Stomach (tissue), 8 donors: ENCODE measurements at regions not wholly inside any gene's neighbourhood (a gene's known extent, or its start where the extent isn't known, plus 50 kb on each side); places are given as distances from the start of the nearest gene placed in this dataset.
A peak's percentile ranks its signal among the peaks of the same experiment; 100 is the strongest.

Experiments used
- DNase-seq, 2 donors: peaks; one replicate each; pipeline versions ENCODE4 v3.0.0 to v3.0.0-alpha.2; 2013 to 2019
- H3K27ac ChIP-seq, 5 donors: fragments of 200-600 bp in 4 of 5; sonication (generic) in 4 of 5; one replicate each; pipeline ENCODE4 v1.5.1; 2013 to 2019; ENCODE audit warnings: mild to moderate bottlenecking in 1 of 5, moderate library complexity in 1 of 5
- H3K27me3 ChIP-seq, 3 donors: fragments of 200-600 bp; sonication (generic); one replicate each; pipeline ENCODE4 v1.5.1; 2017 to 2019; ENCODE audit warnings: mixed run types in 1 of 3
- H3K36me3 ChIP-seq, 4 donors: fragments of 200-600 bp; sonication (generic); 1 replicate in 3 of 4; 2 replicates in 1 of 4; pipeline ENCODE4 v1.5.1; 2016 to 2019
- H3K4me1 ChIP-seq, 4 donors: fragments of 200-600 bp; sonication (generic); one replicate each; pipeline ENCODE4 v1.5.1; 2016 to 2019
- H3K4me3 ChIP-seq, 4 donors: fragments of 200-600 bp; sonication (generic) in 3 of 4; one replicate each; pipeline ENCODE4 v1.5.1; 2016 to 2019; ENCODE audit warnings: mild to moderate bottlenecking in 1 of 4
- H3K9me3 ChIP-seq, 4 donors: fragments of 200-600 bp; sonication (generic); one replicate each; pipeline ENCODE4 v1.5.1; 2016 to 2019
- EP300 ChIP-seq: sonication (generic); formaldehyde crosslinking; IDR thresholded peaks from one replicate; pipeline ENCODE4 v1.6.1; 2017; ENCODE audit warnings: antibody characterized with exemption
- POLR2A ChIP-seq, 4 donors: fragments of 450-650 bp; IDR thresholded peaks; one replicate each; pipeline ENCODE4 v1.6.1; 2016; ENCODE audit warnings: antibody characterized with exemption in 4 of 4, control low read depth in 2 of 4, mild to moderate bottlenecking in 1 of 4, moderate library complexity in 1 of 4
- POLR2AphosphoS5 ChIP-seq, 3 donors: sonication (generic); formaldehyde crosslinking; IDR thresholded peaks; one replicate each; pipeline ENCODE4 v1.6.1; 2016; ENCODE audit warnings: antibody characterized with exemption in 3 of 3
- WGBS, 5 donors: extraction: QIAGEN DNeasy Blood & Tissue Kit in 3 of 5; methylation state at CpG; one replicate each; pipeline versions ENCODE4 v1.1.5 to v1.1.7; 2013 to 2018; 5-methylcytosine and 5-hydroxymethylcytosine counted together
- intact Hi-C: fragments of 100-400 bp; cut with DNase I; formaldehyde crosslinking; loops from one replicate; pipeline ENCODE4 v1.15.1; 2023; ENCODE audit warnings: low total_unique reads
- TF ChIP-seq, protein P1 (sequence below), 7 experiments: fragments of 450-650 bp in 4 of 7; fragments of 200-600 bp in 3 of 7; sonication (generic) in 3 of 7; IDR thresholded peaks; one replicate each; pipeline ENCODE4 v1.5.1; 2016 to 2019; ENCODE audit warnings: antibody characterized with exemption in 7 of 7, control low read depth in 2 of 7, mild to moderate bottlenecking in 1 of 7
- donor health status: healthy with polysubstance abuse.
- donor health status: Bipolar disorder and iron deficiency.
- donor health status: healthy.

DNA sequence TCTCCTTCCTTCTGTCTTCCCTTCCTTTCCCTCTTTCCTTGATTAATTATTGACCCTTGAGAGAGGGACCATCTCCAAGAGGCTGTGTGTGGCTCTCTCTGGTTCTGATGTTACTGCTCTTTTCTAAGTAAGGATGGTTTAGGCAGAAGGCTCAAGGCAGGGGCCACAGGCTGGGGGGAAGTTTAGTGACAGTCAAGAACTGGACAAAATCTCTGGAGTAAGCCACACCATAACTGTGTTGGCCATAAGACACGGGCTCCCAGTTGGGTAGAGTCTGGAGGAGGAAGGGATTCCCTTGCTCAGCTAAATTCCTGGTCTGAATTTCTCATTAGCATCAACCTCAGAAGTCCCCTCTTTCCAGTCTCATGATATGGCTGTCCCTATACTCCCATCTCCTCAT is 74.7 kb downstream of the BUD13 start:
- no peak for TF ChIP-seq EP300
- TF ChIP-seq, protein P1, sequence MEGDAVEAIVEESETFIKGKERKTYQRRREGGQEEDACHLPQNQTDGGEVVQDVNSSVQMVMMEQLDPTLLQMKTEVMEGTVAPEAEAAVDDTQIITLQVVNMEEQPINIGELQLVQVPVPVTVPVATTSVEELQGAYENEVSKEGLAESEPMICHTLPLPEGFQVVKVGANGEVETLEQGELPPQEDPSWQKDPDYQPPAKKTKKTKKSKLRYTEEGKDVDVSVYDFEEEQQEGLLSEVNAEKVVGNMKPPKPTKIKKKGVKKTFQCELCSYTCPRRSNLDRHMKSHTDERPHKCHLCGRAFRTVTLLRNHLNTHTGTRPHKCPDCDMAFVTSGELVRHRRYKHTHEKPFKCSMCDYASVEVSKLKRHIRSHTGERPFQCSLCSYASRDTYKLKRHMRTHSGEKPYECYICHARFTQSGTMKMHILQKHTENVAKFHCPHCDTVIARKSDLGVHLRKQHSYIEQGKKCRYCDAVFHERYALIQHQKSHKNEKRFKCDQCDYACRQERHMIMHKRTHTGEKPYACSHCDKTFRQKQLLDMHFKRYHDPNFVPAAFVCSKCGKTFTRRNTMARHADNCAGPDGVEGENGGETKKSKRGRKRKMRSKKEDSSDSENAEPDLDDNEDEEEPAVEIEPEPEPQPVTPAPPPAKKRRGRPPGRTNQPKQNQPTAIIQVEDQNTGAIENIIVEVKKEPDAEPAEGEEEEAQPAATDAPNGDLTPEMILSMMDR (IDR thresholded peaks at IDR 0.05) = no peak
- TF ChIP-seq POLR2A (IDR thresholded peaks at IDR 0.05) = no peak
- no peak for TF ChIP-seq POLR2AphosphoS5 (IDR thresholded peaks at IDR 0.05)
- intact Hi-C loops = no loop called here
- Histone ChIP-seq H3K9me3 (no peaks in the 10 kb centered on the region), H3K4me1 (peaks cover 0 to 5% (median 2%) of the 10 kb centered on the region in 4 donors), H3K27ac (no peak overlapping the region), H3K27me3 (peaks cover 0 to 37% (median 0%) of the 10 kb centered on the region in 3 donors), H3K36me3 (no peaks in the 10 kb centered on the region), H3K4me3 (no peak overlapping the region)
- peak in 1 of 2 donors; percentile 5 for DNase-seq
- WGBS, 5 donors = 45 to 71% (median 64%) methylated on average over 1 of the region's 1 CpG

DNA sequence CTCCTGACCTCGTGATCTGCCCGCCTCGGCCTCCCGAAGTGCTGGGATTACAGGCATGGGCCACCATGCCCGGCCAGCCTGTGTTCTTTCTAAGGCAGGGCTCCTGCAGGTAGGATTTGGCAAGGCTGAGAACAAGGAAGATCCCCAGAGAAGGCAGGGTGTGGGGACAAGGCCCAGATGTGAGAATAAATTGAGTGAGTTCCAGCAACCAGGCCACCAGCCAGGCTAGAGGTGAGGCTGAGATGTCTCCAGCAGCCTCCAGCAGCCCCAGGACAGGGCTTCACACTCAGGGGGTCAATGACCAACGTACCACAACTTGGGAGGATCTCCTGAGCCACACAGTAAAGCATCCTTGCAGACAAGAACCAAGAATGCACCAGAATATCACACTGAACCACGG is 75.1 kb downstream of the BUD13 start:
- H3K9me3 ChIP-seq = no peaks in the 10 kb centered on the region
- peak in 1 of 2 donors; percentile 17 for DNase-seq
- peaks cover 0 to 5% (median 2%) of the 10 kb centered on the region in 4 donors for H3K4me1 ChIP-seq
- 64 to 80% (median 75%) methylated on average over 7 of the region's 7 CpGs for WGBS, 5 donors
- intact Hi-C loops = no loop called here
- H3K36me3 ChIP-seq = no peaks in the 10 kb centered on the region
- TF ChIP-seq, protein P1 (IDR thresholded peaks at IDR 0.05) = no peak
- no peak for TF ChIP-seq POLR2AphosphoS5 (IDR thresholded peaks at IDR 0.05)
- no peak for TF ChIP-seq EP300
- TF ChIP-seq POLR2A (IDR thresholded peaks at IDR 0.05) = no peak
- peaks cover 0 to 42% (median 0%) of the 10 kb centered on the region in 3 donors for H3K27me3 ChIP-seq
- H3K27ac ChIP-seq = no peak overlapping the region
- H3K4me3 ChIP-seq = no peak overlapping the region

DNA sequence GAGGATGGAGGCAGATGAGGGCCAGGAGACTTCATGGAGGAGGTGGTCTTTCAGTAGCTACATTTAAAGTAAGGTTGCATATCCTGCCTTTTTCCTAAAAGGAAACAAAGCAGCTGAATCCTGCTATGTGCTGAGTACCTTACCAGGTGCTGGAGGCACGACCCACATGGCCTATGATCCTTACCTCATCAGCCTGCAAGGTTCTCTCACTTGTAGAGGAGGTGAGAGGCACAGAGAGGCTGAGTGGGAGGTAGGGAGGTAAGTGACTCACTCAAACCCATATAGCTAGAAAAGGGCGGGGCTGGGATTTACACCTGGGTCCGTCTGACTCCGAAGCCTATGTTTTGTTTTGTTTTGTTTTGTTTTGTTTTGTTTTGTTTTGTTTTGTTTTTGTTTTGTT is 75.8 kb downstream of the BUD13 start:
- H3K4me1 ChIP-seq = peaks cover 0 to 5% (median 2%) of the 10 kb centered on the region in 4 donors
- peaks cover 0 to 47% (median 0%) of the 10 kb centered on the region in 3 donors for H3K27me3 ChIP-seq
- H3K36me3 ChIP-seq = no peaks in the 10 kb centered on the region
- TF ChIP-seq POLR2A (IDR thresholded peaks at IDR 0.05) (no peak), EP300 (no peak), POLR2AphosphoS5 (IDR thresholded peaks at IDR 0.05) (no peak)
- TF ChIP-seq, protein P1 (IDR thresholded peaks at IDR 0.05) = no peak
- H3K4me3 ChIP-seq = no peak overlapping the region
- no peak overlapping the region for H3K27ac ChIP-seq
- intact Hi-C loops = no loop called here
- 62 to 74% (median 74%) methylated on average over 4 of the region's 4 CpGs for WGBS, 5 donors
- no peaks in the 10 kb centered on the region for H3K9me3 ChIP-seq
- no peak for DNase-seq

DNA sequence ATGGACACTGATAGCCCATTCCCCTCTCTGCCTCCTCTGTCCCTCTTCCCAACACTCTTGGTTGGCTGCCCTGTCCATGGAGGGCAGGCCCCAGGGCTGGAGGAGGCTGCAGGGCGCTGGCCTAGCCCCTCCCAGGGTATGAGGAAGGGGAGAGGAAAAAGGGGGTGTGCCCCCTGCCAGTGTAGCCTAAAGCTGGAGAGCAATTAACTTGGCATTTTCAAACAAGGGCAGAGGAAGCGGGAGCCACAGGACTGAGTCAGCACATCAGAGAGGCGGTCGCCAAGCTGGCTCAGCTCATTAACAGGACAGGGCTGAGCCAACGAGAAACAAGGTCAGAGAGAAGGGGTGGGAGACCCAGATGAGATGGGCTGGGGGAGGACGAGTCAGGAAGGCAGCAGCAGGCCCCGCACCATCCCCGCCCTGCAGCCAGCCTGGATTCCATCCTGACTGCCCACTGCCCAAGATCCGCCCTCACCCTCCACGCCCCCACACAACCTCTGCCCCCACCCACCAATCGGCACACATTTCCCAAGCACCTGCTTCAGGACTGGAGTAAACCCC is 76.3 kb downstream of the BUD13 start:
- no peaks in the 10 kb centered on the region for H3K9me3 ChIP-seq
- H3K4me3 ChIP-seq = no peak overlapping the region
- no peak overlapping the region for H3K27ac ChIP-seq
- H3K4me1 ChIP-seq = peaks cover 0 to 8% (median 3%) of the 10 kb centered on the region in 4 donors
- TF ChIP-seq POLR2A (IDR thresholded peaks at IDR 0.05) (no peak), EP300 (no peak), POLR2AphosphoS5 (IDR thresholded peaks at IDR 0.05) (no peak)
- TF ChIP-seq, protein P1 (IDR thresholded peaks at IDR 0.05) = no peak
- DNase-seq = peak; percentile 9 to 42
- intact Hi-C loops = no loop called here
- H3K27me3 ChIP-seq = peaks cover 0 to 47% (median 0%) of the 10 kb centered on the region in 3 donors
- WGBS, 5 donors = 50 to 65% (median 57%) methylated on average over 9 to 11 of the region's 11 CpGs
- H3K36me3 ChIP-seq = no peaks in the 10 kb centered on the region
